ENCODE measurements at regions not wholly inside any gene's neighbourhood (a gene's known extent, or its start where the extent isn't known, plus 50 kb on each side); places are given as distances from the start of the nearest gene placed in this dataset.

GRCh38 chr5:54719384-54720283 lies 202.1 kb downstream of the SNX18 start:
- Histone ChIP-seq H3K36me3 (ENCODE audit: control insufficient read depth in 4 of 4, insufficient read depth in 4 of 4, low read length in 4 of 4) (no peaks in the 10 kb centered on the region), H3K27ac (ENCODE audit: low read depth in 1 of 2, low read length in 1 of 2) (peak overlapping the region in 1 of 2 donors; percentile 74), H3K27me3 (ENCODE audit: control insufficient read depth in 3 of 3, insufficient read depth in 3 of 3, low read length in 2 of 3) (no peaks in the 10 kb centered on the region), H3K9ac (ENCODE audit: insufficient read depth in 1 of 2, low read length in 2 of 2) (no peak overlapping the region), H3K4me1 (ENCODE audit: control insufficient read depth in 5 of 5, insufficient read depth in 5 of 5, low read length in 5 of 5) (peaks cover 6 to 24% (median 10%) of the 10 kb centered on the region in 5 donors), H3K9me3 (ENCODE audit: control insufficient read depth in 4 of 4, insufficient read depth in 3 of 4, low read length in 3 of 4) (no peaks in the 10 kb centered on the region), H3K4me3 (no peak overlapping the region)
- TF ChIP-seq, protein P1, sequence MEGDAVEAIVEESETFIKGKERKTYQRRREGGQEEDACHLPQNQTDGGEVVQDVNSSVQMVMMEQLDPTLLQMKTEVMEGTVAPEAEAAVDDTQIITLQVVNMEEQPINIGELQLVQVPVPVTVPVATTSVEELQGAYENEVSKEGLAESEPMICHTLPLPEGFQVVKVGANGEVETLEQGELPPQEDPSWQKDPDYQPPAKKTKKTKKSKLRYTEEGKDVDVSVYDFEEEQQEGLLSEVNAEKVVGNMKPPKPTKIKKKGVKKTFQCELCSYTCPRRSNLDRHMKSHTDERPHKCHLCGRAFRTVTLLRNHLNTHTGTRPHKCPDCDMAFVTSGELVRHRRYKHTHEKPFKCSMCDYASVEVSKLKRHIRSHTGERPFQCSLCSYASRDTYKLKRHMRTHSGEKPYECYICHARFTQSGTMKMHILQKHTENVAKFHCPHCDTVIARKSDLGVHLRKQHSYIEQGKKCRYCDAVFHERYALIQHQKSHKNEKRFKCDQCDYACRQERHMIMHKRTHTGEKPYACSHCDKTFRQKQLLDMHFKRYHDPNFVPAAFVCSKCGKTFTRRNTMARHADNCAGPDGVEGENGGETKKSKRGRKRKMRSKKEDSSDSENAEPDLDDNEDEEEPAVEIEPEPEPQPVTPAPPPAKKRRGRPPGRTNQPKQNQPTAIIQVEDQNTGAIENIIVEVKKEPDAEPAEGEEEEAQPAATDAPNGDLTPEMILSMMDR (IDR thresholded peaks at IDR 0.05; ENCODE audit: control extremely low read depth, extremely low read depth), result no peak
- ATAC-seq (ENCODE audit: insufficient read depth, low FRiP score) (peak; percentile 27), DNase-seq (peak; percentile 56 to 80 (median 76))
- 61 to 69% methylated on average over 7 of the region's 7 CpGs for WGBS, 2 donors

- 70 to 77% methylated on average over 3 of the region's 3 CpGs for WGBS, 2 donors
- TF ChIP-seq, protein P1 (IDR thresholded peaks at IDR 0.05; ENCODE audit: control extremely low read depth, extremely low read depth), result no peak
- DNase-seq, result peak; percentile 87 to 96 (median 95)
- Histone ChIP-seq H3K4me1 (ENCODE audit: control insufficient read depth in 5 of 5, insufficient read depth in 5 of 5, low read length in 5 of 5) (peaks cover 6 to 32% (median 10%) of the 10 kb centered on the region in 5 donors), H3K9ac (ENCODE audit: insufficient read depth in 1 of 2, low read length in 2 of 2) (no peak overlapping the region), H3K36me3 (ENCODE audit: control insufficient read depth in 4 of 4, insufficient read depth in 4 of 4, low read length in 4 of 4) (no peaks in the 10 kb centered on the region), H3K9me3 (ENCODE audit: control insufficient read depth in 4 of 4, insufficient read depth in 3 of 4, low read length in 3 of 4) (no peaks in the 10 kb centered on the region), H3K27me3 (ENCODE audit: control insufficient read depth in 3 of 3, insufficient read depth in 3 of 3, low read length in 2 of 3) (no peaks in the 10 kb centered on the region), H3K27ac (ENCODE audit: low read depth in 1 of 2, low read length in 1 of 2) (no peak overlapping the region), H3K4me3 (no peak overlapping the region)
- no peak for ATAC-seq (ENCODE audit: insufficient read depth, low FRiP score)
Measured at GRCh38 chr5:54718656-54719055, 201.1 kb downstream of the SNX18 start.

GRCh38 chr5:54717870-54718269 lies 200.3 kb downstream of the SNX18 start:
- H3K36me3 ChIP-seq (ENCODE audit: control insufficient read depth in 4 of 4, insufficient read depth in 4 of 4, low read length in 4 of 4), result no peaks in the 10 kb centered on the region
- no peaks in the 10 kb centered on the region for H3K27me3 ChIP-seq (ENCODE audit: control insufficient read depth in 3 of 3, insufficient read depth in 3 of 3, low read length in 2 of 3)
- ATAC-seq (ENCODE audit: insufficient read depth, low FRiP score) (no peak), DNase-seq (no peak)
- WGBS, 2 donors, result 91 to 95% methylated on average over 5 of the region's 5 CpGs
- H3K4me1 ChIP-seq (ENCODE audit: control insufficient read depth in 5 of 5, insufficient read depth in 5 of 5, low read length in 5 of 5), result peaks cover 6 to 32% (median 10%) of the 10 kb centered on the region in 5 donors
- no peaks in the 10 kb centered on the region for H3K9me3 ChIP-seq (ENCODE audit: control insufficient read depth in 4 of 4, insufficient read depth in 3 of 4, low read length in 3 of 4)
- TF ChIP-seq, protein P1 (IDR thresholded peaks at IDR 0.05; ENCODE audit: control extremely low read depth, extremely low read depth), result no peak
- no peak overlapping the region for H3K4me3 ChIP-seq
- no peak overlapping the region for H3K9ac ChIP-seq (ENCODE audit: insufficient read depth in 1 of 2, low read length in 2 of 2)
- H3K27ac ChIP-seq (ENCODE audit: low read depth in 1 of 2, low read length in 1 of 2), result no peak overlapping the region

Data from lung (tissue), 11 donors.